Psoas muscle (tissue), 7 donors: ENCODE measurements at regions not wholly inside any gene's neighbourhood (a gene's known extent, or its start where the extent isn't known, plus 50 kb on each side); places are given as distances from the start of the nearest gene placed in this dataset.

Source experiments
- ATAC-seq, 4 donors: fragments of 200-7000 bp; cut with Tn5 transposase; one replicate each; pipeline ENCODE4 v1.9.1; 2020; ENCODE audit warnings: moderate library complexity in 3 of 4, mild to moderate bottlenecking in 2 of 4
- DNase-seq, 2 donors: peaks; one replicate each; pipeline ENCODE4 v3.0.0-alpha.2; 2020
- H3K27ac ChIP-seq: fragments of 200-600 bp; one replicate; pipeline ENCODE4 v1.8.0; 2022
- H3K27me3 ChIP-seq, 3 donors: fragments of 200-600 bp in 1 of 3; one replicate each; pipeline versions ENCODE4 v1.6.1 to v1.8.0; 2013 to 2022; ENCODE audit warnings: low read length in 2 of 3, mild to moderate bottlenecking in 2 of 3, moderate library complexity in 1 of 3; ENCODE audit not compliant: insufficient read depth in 3 of 3
- H3K36me3 ChIP-seq, 2 donors: fragments of 200-600 bp in 1 of 2; one replicate each; pipeline versions ENCODE4 v1.6.1 to v1.8.0; 2013 to 2022; ENCODE audit warnings: low read depth in 1 of 2, mild to moderate bottlenecking in 1 of 2, moderate library complexity in 1 of 2; ENCODE audit not compliant: insufficient read depth in 1 of 2
- H3K4me1 ChIP-seq: fragments of 200-600 bp; one replicate; pipeline ENCODE4 v1.8.0; 2022
- H3K4me3 ChIP-seq: fragments of 200-600 bp; one replicate; pipeline ENCODE4 v1.8.0; 2022; ENCODE audit warnings: mild to moderate bottlenecking
- H3K9me3 ChIP-seq: fragments of 200-600 bp; one replicate; pipeline ENCODE4 v1.8.0; 2022
- CTCF ChIP-seq: fragments of 200-600 bp; IDR thresholded peaks from one replicate; pipeline ENCODE4 v1.8.0; 2022; ENCODE audit warnings: antibody characterized with exemption
- WGBS, 3 donors: extraction: QIAGEN DNeasy Blood & Tissue Kit; methylation state at CpG; one replicate each; pipeline versions ENCODE4 v1.1.6 to v1.1.7; 2013; 5-methylcytosine and 5-hydroxymethylcytosine counted together
- intact Hi-C, 2 donors: fragments of 100-400 bp; cut with DNase I; formaldehyde crosslinking; loops; one replicate each; pipeline versions ENCODE4 v1.11.0 to v1.14.2; 2022
- donor health status: healthy with polysubstance abuse.
- donor health status: DM: no; HTN: no; CAD: no; lungs with moderate emphysema.
- donor health status: Bipolar disorder and iron deficiency.
- donor health status: healthy.
- donor health status: DM: yes; HTN: yes; CAD: no.
- donor health status: DM: no; HTN: no; CAD: no.
- donor health status: DM: yes; HTN: yes; CAD: no.

GRCh38 chr1:163712321-163712720 is 390.6 kb downstream of the NUF2 start:
- WGBS, 3 donors = 87 to 92% (median 92%) methylated on average over 3 of the region's 3 CpGs
- no peaks in the 10 kb centered on the region for H3K36me3 ChIP-seq
- no peak for DNase-seq
- no peaks in the 10 kb centered on the region for H3K4me1 ChIP-seq
- no peak overlapping the region for H3K4me3 ChIP-seq
- no peaks in the 10 kb centered on the region for H3K27me3 ChIP-seq
- ATAC-seq = no peak
- no peak for TF ChIP-seq CTCF
- intact Hi-C loops = no loop called here
- no peaks in the 10 kb centered on the region for H3K9me3 ChIP-seq
- H3K27ac ChIP-seq = no peak overlapping the region

- DNase-seq (no peak), ATAC-seq (no peak)
- Histone ChIP-seq H3K36me3 (no peaks in the 10 kb centered on the region), H3K4me1 (no peaks in the 10 kb centered on the region), H3K4me3 (no peak overlapping the region), H3K27ac (no peak overlapping the region), H3K27me3 (no peaks in the 10 kb centered on the region), H3K9me3 (peaks cover 13% of the 10 kb centered on the region)
- TF ChIP-seq CTCF = no peak
- intact Hi-C loops = no loop called here
- WGBS, 3 donors = 80 to 85% (median 84%) methylated on average over 3 of the region's 3 CpGs
Observed at GRCh38 chr1:163720294-163720693, 398.5 kb downstream of the NUF2 start.

GRCh38 chr1:163725551-163725950 is 403.8 kb downstream of the NUF2 start:
- Histone ChIP-seq H3K9me3 (no peaks in the 10 kb centered on the region), H3K4me1 (no peaks in the 10 kb centered on the region), H3K4me3 (no peak overlapping the region), H3K27me3 (no peaks in the 10 kb centered on the region), H3K36me3 (no peaks in the 10 kb centered on the region), H3K27ac (no peak overlapping the region)
- DNase-seq = no peak
- intact Hi-C loops = no loop called here
- no peak for ATAC-seq
- no peak for TF ChIP-seq CTCF

- Histone ChIP-seq H3K4me3 (no peak overlapping the region), H3K27me3 (no peaks in the 10 kb centered on the region), H3K9me3 (no peaks in the 10 kb centered on the region), H3K36me3 (no peaks in the 10 kb centered on the region), H3K4me1 (no peaks in the 10 kb centered on the region), H3K27ac (no peak overlapping the region)
- intact Hi-C loops = no loop called here
- DNase-seq (no peak), ATAC-seq (no peak)
- WGBS, 3 donors = 42 to 50% (median 46%) methylated on average over 3 of the region's 3 CpGs
- TF ChIP-seq CTCF = no peak
Observed at GRCh38 chr1:163730411-163730821, 408.7 kb downstream of the NUF2 start.

- Histone ChIP-seq H3K27me3 (no peaks in the 10 kb centered on the region), H3K9me3 (no peaks in the 10 kb centered on the region), H3K4me1 (no peaks in the 10 kb centered on the region), H3K27ac (no peak overlapping the region), H3K36me3 (no peaks in the 10 kb centered on the region), H3K4me3 (no peak overlapping the region)
- WGBS, 3 donors = 39 to 42% (median 40%) methylated on average over 2 of the region's 2 CpGs
- DNase-seq = no peak
- intact Hi-C loops = no loop called here
- TF ChIP-seq CTCF = no peak
- no peak for ATAC-seq
Observed at GRCh38 chr1:163737261-163737660, 415.5 kb downstream of the NUF2 start.
